DOHH2 (cell line): ENCODE measurements at regions not wholly inside any gene's neighbourhood (a gene's known extent, or its start where the extent isn't known, plus 50 kb on each side); places are given as distances from the start of the nearest gene placed in this dataset.

Experiments
- H3F3A ChIP-seq: fragments of 200-600 bp; sonication (generic), shearing (Covaris generic); 2 replicates; pipeline ENCODE4 v1.6.0; 2016; ENCODE audit warnings: antibody characterized with exemption, mild to moderate bottlenecking; ENCODE audit not compliant: control insufficient read depth, insufficient read depth
- H3K27ac ChIP-seq: fragments of 200-600 bp; sonication (generic); 2 replicates; pipeline ENCODE4 v1.5.1; 2014; ENCODE audit warnings: low read depth, mild to moderate bottlenecking, low read length, moderate library complexity
- H3K27me3 ChIP-seq: fragments of 200-600 bp; sonication (generic); 2 replicates; pipeline ENCODE4 v1.6.1; 2014; ENCODE audit warnings: mild to moderate bottlenecking, low read length, mixed read lengths; ENCODE audit not compliant: control insufficient read depth
- H3K36me3 ChIP-seq: fragments of 200-600 bp; sonication (generic); 2 replicates; pipeline ENCODE4 v1.6.1; 2014; ENCODE audit warnings: mild to moderate bottlenecking, low read length, moderate library complexity, mixed read lengths; ENCODE audit not compliant: control insufficient read depth
- H3K4me1 ChIP-seq: fragments of 200-600 bp; sonication (generic); 2 replicates; pipeline ENCODE4 v1.6.1; 2014; ENCODE audit warnings: mild to moderate bottlenecking, low read length, mixed read lengths; ENCODE audit not compliant: control insufficient read depth
- H3K4me2 ChIP-seq: fragments of 200-600 bp; sonication (generic); 2 replicates; pipeline ENCODE4 v1.6.0; 2014; ENCODE audit warnings: mild to moderate bottlenecking, low read length, moderate library complexity
- H3K4me3 ChIP-seq: fragments of 200-600 bp; sonication (generic); 2 replicates; pipeline ENCODE4 v1.5.1; 2014; ENCODE audit warnings: mild to moderate bottlenecking, low read length, mixed read lengths
- H3K79me2 ChIP-seq: fragments of 200-600 bp; sonication (generic); 2 replicates; pipeline ENCODE4 v1.6.1; 2014; ENCODE audit warnings: mild to moderate bottlenecking, low read length, mixed read lengths; ENCODE audit not compliant: control insufficient read depth
- H3K9me2 ChIP-seq: fragments of 200-600 bp; sonication (generic); replicated peaks from 2 replicates; pipeline ENCODE4 v1.6.1; 2014; ENCODE audit warnings: mild to moderate bottlenecking, low read length, mixed read lengths; ENCODE audit not compliant: control insufficient read depth
- H3K9me3 ChIP-seq: fragments of 200-600 bp; sonication (generic); 2 replicates; pipeline ENCODE4 v1.6.1; 2014; ENCODE audit warnings: antibody characterized with exemption, low read length, mixed read lengths; ENCODE audit not compliant: control insufficient read depth, insufficient read depth
- H4K20me1 ChIP-seq: fragments of 200-600 bp; sonication (generic); 2 replicates; pipeline ENCODE4 v1.6.0; 2014; ENCODE audit warnings: low read depth, mild to moderate bottlenecking, antibody characterized with exemption, low read length, moderate library complexity; ENCODE audit not compliant: control insufficient read depth, insufficient read depth
- CTCF ChIP-seq: fragments of 200-600 bp; sonication (generic); IDR thresholded peaks from one replicate; pipeline ENCODE4 v1.5.1; 2014; ENCODE audit warnings: antibody characterized with exemption, mild to moderate bottlenecking, low read depth, low read length; ENCODE audit not compliant: poor library complexity, severe bottlenecking
- EZH2phosphoT487 ChIP-seq: fragments of 200-600 bp; sonication (generic); IDR thresholded peaks from 2 replicates; pipeline ENCODE4 v1.6.1; 2017; ENCODE audit warnings: borderline replicate concordance, mild to moderate bottlenecking, antibody characterized with exemption, low read length, moderate library complexity, mixed read lengths

GRCh38 chrX:36583674-36584073, 424.5 kb upstream of the FAM47C start:
- H3K36me3 ChIP-seq, result no peaks in the 10 kb centered on the region
- no peak overlapping the region for H3K4me2 ChIP-seq
- H3F3A ChIP-seq, result no peaks in the 10 kb centered on the region
- H3K79me2 ChIP-seq, result no peaks in the 10 kb centered on the region
- H3K9me3 ChIP-seq, result no peaks in the 10 kb centered on the region
- H3K27ac ChIP-seq, result no peak overlapping the region
- H4K20me1 ChIP-seq, result no peaks in the 10 kb centered on the region
- no peaks in the 10 kb centered on the region for H3K27me3 ChIP-seq
- H3K4me3 ChIP-seq, result no peak overlapping the region
- H3K9me2 ChIP-seq, result no peaks in the 10 kb centered on the region
- no peaks in the 10 kb centered on the region for H3K4me1 ChIP-seq
- TF ChIP-seq EZH2phosphoT487, result no peak
- no peak for TF ChIP-seq CTCF

GRCh38 chrX:36609616-36610585, 398.3 kb upstream of the FAM47C start:
- no peak for TF ChIP-seq EZH2phosphoT487
- no peak for TF ChIP-seq CTCF
- H3K9me3 ChIP-seq, result no peaks in the 10 kb centered on the region

GRCh38 chrX:36626898-36627297, 381.3 kb upstream of the FAM47C start:
- Histone ChIP-seq H3K36me3 (no peaks in the 10 kb centered on the region), H3K27me3 (no peaks in the 10 kb centered on the region), H3K4me1 (no peaks in the 10 kb centered on the region), H4K20me1 (no peaks in the 10 kb centered on the region), H3K79me2 (no peaks in the 10 kb centered on the region), H3K4me3 (no peak overlapping the region), H3K9me3 (no peaks in the 10 kb centered on the region), H3F3A (no peaks in the 10 kb centered on the region), H3K9me2 (no peaks in the 10 kb centered on the region), H3K4me2 (no peak overlapping the region), H3K27ac (no peak overlapping the region)
- TF ChIP-seq CTCF, result no peak
- no peak for TF ChIP-seq EZH2phosphoT487

More at GRCh38 chrX:36609616-36610585, 398.3 kb upstream of the FAM47C start:
- Histone ChIP-seq H3K4me2 (no peak overlapping the region), H3K4me3 (no peak overlapping the region), H3K79me2 (no peaks in the 10 kb centered on the region), H3F3A (no peaks in the 10 kb centered on the region), H3K36me3 (no peaks in the 10 kb centered on the region), H4K20me1 (no peaks in the 10 kb centered on the region), H3K4me1 (no peaks in the 10 kb centered on the region), H3K9me2 (no peaks in the 10 kb centered on the region), H3K27ac (no peak overlapping the region), H3K27me3 (no peaks in the 10 kb centered on the region)
